HG03521 (cell line): ENCODE measurements at regions not wholly inside any gene's neighbourhood (a gene's known extent, or its start where the extent isn't known, plus 50 kb on each side); places are given as distances from the start of the nearest gene placed in this dataset.

Experiments
- ATAC-seq: cut with Tn5 transposase; IDR thresholded peaks from one replicate; pipeline ENCODE4 v1.9.1; 2021; ENCODE audit warnings: mild to moderate bottlenecking, moderate library complexity; ENCODE audit not compliant: unreplicated experiment

- peak; percentile 42 for ATAC-seq
These were observed 238.8 kb downstream of the EDEM1 start for GRCh38 chr3:5426094-5426883.

GRCh38 chr3:5427021-5427420, 239.5 kb downstream of the EDEM1 start:
- no peak for ATAC-seq

GRCh38 chr3:5427938-5428337, 240.4 kb downstream of the EDEM1 start:
- no peak for ATAC-seq

GRCh38 chr3:5428607-5429516, 241.4 kb downstream of the EDEM1 start:
- peak; percentile 84 for ATAC-seq

- no peak for ATAC-seq
These were observed 242.0 kb downstream of the EDEM1 start for GRCh38 chr3:5429517-5429890.

- ATAC-seq: no peak
These were observed 243.2 kb downstream of the EDEM1 start for GRCh38 chr3:5430701-5431100.

GRCh38 chr3:5431146-5431545, 243.6 kb downstream of the EDEM1 start:
- no peak for ATAC-seq

GRCh38 chr3:5431811-5432378, 244.4 kb downstream of the EDEM1 start:
- ATAC-seq: no peak

- ATAC-seq: no peak
These were observed 249.8 kb downstream of the EDEM1 start for GRCh38 chr3:5437296-5437782.

GRCh38 chr3:5437783-5438323, 250.3 kb downstream of the EDEM1 start:
- no peak for ATAC-seq

GRCh38 chr3:5441401-5441800, 253.9 kb downstream of the EDEM1 start:
- no peak for ATAC-seq

- no peak for ATAC-seq
These were observed 254.7 kb downstream of the EDEM1 start for GRCh38 chr3:5442106-5442785.

GRCh38 chr3:5442786-5443138, 255.3 kb downstream of the EDEM1 start:
- ATAC-seq: no peak

GRCh38 chr3:5444253-5444652, 256.7 kb downstream of the EDEM1 start:
- no peak for ATAC-seq

GRCh38 chr3:5445676-5446201, 258.2 kb downstream of the EDEM1 start:
- ATAC-seq: no peak

- ATAC-seq: no peak
These were observed 260.7 kb downstream of the EDEM1 start for GRCh38 chr3:5448246-5448645.

GRCh38 chr3:5448816-5449215, 261.3 kb downstream of the EDEM1 start:
- no peak for ATAC-seq

- peak; percentile 45 for ATAC-seq
These were observed 268.7 kb downstream of the EDEM1 start for GRCh38 chr3:5456199-5456598.

- ATAC-seq: no peak
These were observed 271.0 kb downstream of the EDEM1 start for GRCh38 chr3:5458526-5458925.

GRCh38 chr3:5462086-5462485, 274.6 kb downstream of the EDEM1 start:
- ATAC-seq: no peak
